Neuronal stem cell (in vitro differentiated cells): ENCODE measurements at regions not wholly inside any gene's neighbourhood (a gene's known extent, or its start where the extent isn't known, plus 50 kb on each side); places are given as distances from the start of the nearest gene placed in this dataset.

Experiments used
- DNase-seq: peaks from one replicate; pipeline ENCODE4 v3.0.0-alpha.2; 2013; ENCODE audit warnings: low spot score
- H2AFZ ChIP-seq: one replicate; pipeline ENCODE4 v1.6.1; 2013; ENCODE audit warnings: mild to moderate bottlenecking, low read length, inconsistent platforms
- H2AK5ac ChIP-seq: 2 replicates; pipeline ENCODE4 v1.6.1; 2013; ENCODE audit warnings: low read depth, mild to moderate bottlenecking, inconsistent platforms, low read length, moderate library complexity, mixed read lengths
- H2BK120ac ChIP-seq: 2 replicates; pipeline ENCODE4 v1.6.1; 2013; ENCODE audit warnings: low read depth, mild to moderate bottlenecking, inconsistent platforms, low read length, moderate library complexity, mixed read lengths
- H2BK12ac ChIP-seq: one replicate; pipeline ENCODE4 v1.6.1; 2013; ENCODE audit warnings: low read length, inconsistent platforms
- H2BK15ac ChIP-seq: 2 replicates; pipeline ENCODE4 v1.6.1; 2013; ENCODE audit warnings: mild to moderate bottlenecking, low read length, inconsistent platforms, mixed read lengths
- H2BK5ac ChIP-seq: one replicate; pipeline ENCODE4 v1.6.1; 2013; ENCODE audit warnings: inconsistent platforms, mild to moderate bottlenecking, low read length, moderate library complexity
- H3K14ac ChIP-seq: one replicate; pipeline ENCODE4 v1.6.1; 2013; ENCODE audit warnings: low read length, inconsistent platforms
- H3K18ac ChIP-seq: 2 replicates; pipeline ENCODE4 v1.6.1; 2013; ENCODE audit warnings: low read length, inconsistent platforms
- H3K23ac ChIP-seq: 2 replicates; pipeline ENCODE4 v1.6.1; 2013; ENCODE audit warnings: low read depth, mild to moderate bottlenecking, mixed read lengths, low read length, inconsistent platforms; ENCODE audit not compliant: poor library complexity
- H3K27ac ChIP-seq: replicated peaks from 3 replicates; pipeline ENCODE4 v1.5.1; 2013; ENCODE audit warnings: low read length, inconsistent platforms
- H3K27me3 ChIP-seq, 3 experiments: 2 replicates each; pipeline ENCODE4 v1.6.1; 2013; ENCODE audit warnings: low read length in 3 of 3, mild to moderate bottlenecking in 2 of 3, inconsistent platforms in 1 of 3, low read depth in 1 of 3, mixed read lengths in 1 of 3, moderate library complexity in 1 of 3; ENCODE audit not compliant: control insufficient read depth in 3 of 3, insufficient read depth in 3 of 3
- H3K36me3 ChIP-seq, 2 donors: replicated peaks in 1 of 2; 2 replicates each; pipeline ENCODE4 v1.6.1; 2013; ENCODE audit warnings: low read length in 2 of 2; ENCODE audit not compliant: control insufficient read depth in 2 of 2, insufficient read depth in 2 of 2
- H3K4ac ChIP-seq: 2 replicates; pipeline ENCODE4 v1.6.1; 2013; ENCODE audit warnings: inconsistent platforms, mild to moderate bottlenecking, low read length, moderate library complexity
- H3K4me1 ChIP-seq, 2 donors: 1 replicate in 1 of 2; 2 replicates in 1 of 2; pipeline ENCODE4 v1.6.1; 2013; ENCODE audit warnings: low read length in 2 of 2, low read depth in 1 of 2; ENCODE audit not compliant: control insufficient read depth in 2 of 2, insufficient read depth in 1 of 2
- H3K4me2 ChIP-seq: one replicate; pipeline ENCODE4 v1.6.1; 2013; ENCODE audit warnings: mild to moderate bottlenecking, low read length, inconsistent platforms; ENCODE audit not compliant: insufficient read depth, poor library complexity, severe bottlenecking
- H3K4me3 ChIP-seq, 2 donors: 2 replicates each; pipeline ENCODE4 v1.5.1; 2013; ENCODE audit warnings: low read length in 2 of 2, mild to moderate bottlenecking in 2 of 2, inconsistent platforms in 1 of 2, moderate library complexity in 1 of 2
- H3K79me1 ChIP-seq: one replicate; pipeline ENCODE4 v1.6.1; 2013; ENCODE audit warnings: low read depth, mild to moderate bottlenecking, inconsistent platforms, low read length, moderate library complexity
- H3K9ac ChIP-seq: one replicate; pipeline ENCODE4 v1.6.1; 2013; ENCODE audit warnings: mild to moderate bottlenecking, low read depth, low read length, inconsistent platforms; ENCODE audit not compliant: poor library complexity
- H3K9me3 ChIP-seq, 2 donors: replicated peaks in 1 of 2; 2 replicates each; pipeline versions ENCODE3 to v1.6.1; 2013; ENCODE audit warnings: low read length in 2 of 2, mild to moderate bottlenecking in 2 of 2, inconsistent platforms in 1 of 2, low read depth in 1 of 2, mixed read lengths in 1 of 2, moderate library complexity in 1 of 2; ENCODE audit not compliant: control insufficient read depth in 2 of 2, insufficient read depth in 1 of 2
- H4K8ac ChIP-seq: one replicate; pipeline ENCODE4 v1.6.1; 2013; ENCODE audit warnings: low read depth, mild to moderate bottlenecking, inconsistent platforms, low read length, moderate library complexity
- H4K91ac ChIP-seq: one replicate; pipeline ENCODE4 v1.6.1; 2013; ENCODE audit warnings: low read length, low read depth, mild to moderate bottlenecking, inconsistent platforms; ENCODE audit not compliant: poor library complexity
- WGBS, 2 donors: extraction: QIAGEN DNeasy Blood & Tissue Kit; methylation state at CpG; one replicate each; pipeline ENCODE4 v1.1.7; 2013; ENCODE audit warnings: missing lambda C conversion rate in 2 of 2, mixed read lengths in 1 of 2; ENCODE audit not compliant: insufficient read length in 2 of 2, insufficient replicate concordance in 1 of 2; ENCODE audit errors: extremely low coverage in 2 of 2; 5-methylcytosine and 5-hydroxymethylcytosine counted together

DNA sequence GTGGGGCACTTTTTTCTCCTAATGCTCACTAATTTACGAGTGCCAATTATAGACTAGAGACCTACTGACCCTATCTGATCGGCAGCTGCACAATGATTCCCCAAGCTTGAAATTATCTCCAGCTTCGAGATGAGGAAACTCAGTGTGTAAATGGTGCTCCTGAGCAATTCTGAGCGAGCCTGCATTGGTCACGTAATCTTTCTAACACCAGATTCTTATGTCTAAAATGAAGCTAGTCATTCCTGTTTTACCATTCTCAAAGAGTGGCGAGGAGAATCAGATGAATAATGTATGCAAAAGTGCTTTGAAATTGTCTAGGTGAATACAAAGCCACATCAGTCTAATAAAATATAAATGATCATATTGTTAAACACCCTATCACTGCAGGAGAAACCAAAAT, 318.1 kb upstream of the FAM78B start:
- no CpG with 5 or more reads among the region's 6 CpGs for WGBS, 2 donors
- H4K8ac ChIP-seq = no peak overlapping the region
- peaks cover 0 to 4% of the 10 kb centered on the region in 2 donors for H3K4me1 ChIP-seq
- H3K9me3 ChIP-seq = no peaks in the 10 kb centered on the region
- H2BK5ac ChIP-seq = no peak overlapping the region
- H2AK5ac ChIP-seq = no peak overlapping the region
- no peak overlapping the region for H4K91ac ChIP-seq
- no peak overlapping the region for H2BK12ac ChIP-seq
- H3K18ac ChIP-seq = no peak overlapping the region
- no peak overlapping the region for H3K27ac ChIP-seq
- no peak overlapping the region for H3K14ac ChIP-seq
- H3K36me3 ChIP-seq = no peaks in the 10 kb centered on the region
- no peak overlapping the region for H2AFZ ChIP-seq
- no peaks in the 10 kb centered on the region for H3K79me1 ChIP-seq
- no peaks in the 10 kb centered on the region for H3K27me3 ChIP-seq
- no peak overlapping the region for H2BK120ac ChIP-seq
- no peak for DNase-seq
- H3K4me3 ChIP-seq = no peak overlapping the region
- no peak overlapping the region for H3K23ac ChIP-seq
- H2BK15ac ChIP-seq = no peak overlapping the region
- no peak overlapping the region for H3K4me2 ChIP-seq
- H3K9ac ChIP-seq = no peak overlapping the region
- no peak overlapping the region for H3K4ac ChIP-seq

- H3K9ac ChIP-seq = no peak overlapping the region
- H3K27ac ChIP-seq = no peak overlapping the region
- H3K27me3 ChIP-seq = no peaks in the 10 kb centered on the region
- H2BK5ac ChIP-seq = no peak overlapping the region
- DNase-seq = no peak
- H4K91ac ChIP-seq = no peak overlapping the region
- no peaks in the 10 kb centered on the region for H3K9me3 ChIP-seq
- H3K18ac ChIP-seq = no peak overlapping the region
- H3K4me2 ChIP-seq = no peak overlapping the region
- no peak overlapping the region for H3K14ac ChIP-seq
- no peak overlapping the region for H2BK120ac ChIP-seq
- H3K4ac ChIP-seq = no peak overlapping the region
- WGBS, 2 donors = no CpG with 5 or more reads among the region's 1 CpG
- H3K4me3 ChIP-seq = no peak overlapping the region
- H2AFZ ChIP-seq = no peak overlapping the region
- H3K4me1 ChIP-seq = peaks cover 0 to 4% of the 10 kb centered on the region in 2 donors
- H3K23ac ChIP-seq = no peak overlapping the region
- H4K8ac ChIP-seq = no peak overlapping the region
- no peak overlapping the region for H2AK5ac ChIP-seq
- H2BK12ac ChIP-seq = no peak overlapping the region
- no peaks in the 10 kb centered on the region for H3K79me1 ChIP-seq
- no peak overlapping the region for H2BK15ac ChIP-seq
- H3K36me3 ChIP-seq = no peaks in the 10 kb centered on the region
Observed at GRCh38 chr1:166485620-166486019, 318.8 kb upstream of the FAM78B start.

GRCh38 chr1:166488327-166488726, 321.5 kb upstream of the FAM78B start:
- no peaks in the 10 kb centered on the region for H3K9me3 ChIP-seq
- H2AK5ac ChIP-seq = no peak overlapping the region
- H3K36me3 ChIP-seq = no peaks in the 10 kb centered on the region
- H3K18ac ChIP-seq = no peak overlapping the region
- H2BK12ac ChIP-seq = no peak overlapping the region
- H3K4ac ChIP-seq = no peak overlapping the region
- no peak for DNase-seq
- no peaks in the 10 kb centered on the region for H3K27me3 ChIP-seq
- H3K27ac ChIP-seq = no peak overlapping the region
- no peak overlapping the region for H3K4me3 ChIP-seq
- no peak overlapping the region for H3K9ac ChIP-seq
- WGBS, 2 donors = no CpG with 5 or more reads among the region's 2 CpGs
- no peaks in the 10 kb centered on the region for H3K79me1 ChIP-seq
- peaks cover 0 to 4% of the 10 kb centered on the region in 2 donors for H3K4me1 ChIP-seq
- no peak overlapping the region for H4K91ac ChIP-seq
- no peak overlapping the region for H2BK5ac ChIP-seq
- no peak overlapping the region for H3K14ac ChIP-seq
- no peak overlapping the region for H2BK15ac ChIP-seq
- H2BK120ac ChIP-seq = no peak overlapping the region
- H4K8ac ChIP-seq = no peak overlapping the region
- no peak overlapping the region for H3K23ac ChIP-seq
- H2AFZ ChIP-seq = no peak overlapping the region
- no peak overlapping the region for H3K4me2 ChIP-seq

DNA sequence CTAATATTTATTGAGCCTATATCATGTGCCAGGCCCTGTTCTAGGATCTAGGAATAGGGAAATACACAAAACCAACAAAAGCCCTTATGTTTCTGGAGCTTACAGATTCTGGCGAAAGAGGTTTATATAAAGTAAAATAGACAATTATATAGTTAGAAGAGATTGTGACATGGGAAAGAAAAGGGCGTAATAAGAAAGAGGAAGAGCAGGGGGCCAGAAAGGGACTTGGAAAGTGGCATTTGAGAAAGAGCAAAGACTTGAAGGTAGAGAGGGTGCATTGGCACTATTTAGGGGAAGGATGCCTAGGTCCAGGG, 322.5 kb upstream of the FAM78B start:
- Histone ChIP-seq H2AK5ac (no peak overlapping the region), H3K27me3 (no peaks in the 10 kb centered on the region), H3K18ac (no peak overlapping the region), H3K14ac (no peak overlapping the region), H3K79me1 (no peaks in the 10 kb centered on the region), H2BK5ac (no peak overlapping the region), H2AFZ (no peak overlapping the region), H3K4ac (no peak overlapping the region), H4K8ac (no peak overlapping the region), H3K4me2 (no peak overlapping the region), H3K27ac (no peak overlapping the region), H3K9ac (no peak overlapping the region), H3K4me1 (peaks cover 0 to 4% of the 10 kb centered on the region in 2 donors), H3K4me3 (no peak overlapping the region), H2BK12ac (no peak overlapping the region), H3K36me3 (no peaks in the 10 kb centered on the region), H2BK120ac (no peak overlapping the region), H3K9me3 (no peaks in the 10 kb centered on the region), H2BK15ac (no peak overlapping the region), H4K91ac (no peak overlapping the region), H3K23ac (no peak overlapping the region)
- DNase-seq = no peak
- 100% methylated on average over 1 of the region's 2 CpGs; no CpG with 5 or more reads in 1 of the 2 donors for WGBS, 2 donors
